ENCODE measurements at regions not wholly inside any gene's neighbourhood (a gene's known extent, or its start where the extent isn't known, plus 50 kb on each side); places are given as distances from the start of the nearest gene placed in this dataset.

GRCh38 chr3:124558991-124559845 is 171.0 kb upstream of the UMPS start:
- 33 to 44% (median 35%) methylated on average over 8 of the region's 8 CpGs for WGBS, 5 donors
- Histone ChIP-seq H3K36me3 (no peaks in the 10 kb centered on the region), H3K4me1 (peaks cover 13 to 62% (median 42%) of the 10 kb centered on the region in 4 donors), H3K27ac (peak overlapping the region in 4 of 5 donors; percentile 45 to 81 (median 72)), H3K27me3 (peaks cover 0 to under 1% (median 0%) of the 10 kb centered on the region in 3 donors), H3K4me3 (no peak overlapping the region), H3K9me3 (no peaks in the 10 kb centered on the region)
- DNase-seq: peak; percentile 84 to 94
- intact Hi-C loops (cut with DNase I; ENCODE audit: low total_unique reads): loop anchor here (10.0 kb wide), 1 partner anchor 204 kb away; no protein-coding TSS in a partner anchor
- TF ChIP-seq POLR2A (IDR thresholded peaks at IDR 0.05) (no peak), CTCF (IDR thresholded peaks at IDR 0.05) (no peak), EP300 (IDR thresholded peaks at IDR 0.05) (peak; percentile 19), POLR2AphosphoS5 (IDR thresholded peaks at IDR 0.05) (peak; percentile 57 to 80 (median 78))

GRCh38 chr3:124559846-124560574 is 170.2 kb upstream of the UMPS start:
- TF ChIP-seq POLR2A (IDR thresholded peaks at IDR 0.05): no peak
- TF ChIP-seq CTCF (IDR thresholded peaks at IDR 0.05): peak in 5 of 7 experiments; percentile 71 to 80 (median 75)
- no peak for TF ChIP-seq EP300 (IDR thresholded peaks at IDR 0.05)
- peak in 1 of 3 donors; percentile 52 for TF ChIP-seq POLR2AphosphoS5 (IDR thresholded peaks at IDR 0.05)
- Histone ChIP-seq H3K4me3 (no peak overlapping the region), H3K4me1 (peaks cover 13 to 65% (median 46%) of the 10 kb centered on the region in 4 donors), H3K27me3 (no peaks in the 10 kb centered on the region), H3K27ac (peak overlapping the region in 4 of 5 donors; percentile 45 to 81 (median 72)), H3K9me3 (no peaks in the 10 kb centered on the region), H3K36me3 (no peaks in the 10 kb centered on the region)
- DNase-seq: peak; percentile 82 to 92
- 16 to 27% (median 24%) methylated on average over 9 of the region's 9 CpGs for WGBS, 5 donors
- intact Hi-C loops (cut with DNase I; ENCODE audit: low total_unique reads): loop anchor here (10.0 kb wide), 1 partner anchor 205 kb away; no protein-coding TSS in a partner anchor

GRCh38 chr3:124560666-124561215 is 169.5 kb upstream of the UMPS start:
- no peak for TF ChIP-seq POLR2A (IDR thresholded peaks at IDR 0.05)
- no peak for TF ChIP-seq EP300 (IDR thresholded peaks at IDR 0.05)
- TF ChIP-seq POLR2AphosphoS5 (IDR thresholded peaks at IDR 0.05): no peak
- no peak for TF ChIP-seq CTCF (IDR thresholded peaks at IDR 0.05)
- H3K27me3 ChIP-seq: no peaks in the 10 kb centered on the region
- WGBS, 5 donors: 72 to 93% (median 87%) methylated on average over 2 of the region's 2 CpGs
- H3K9me3 ChIP-seq: no peaks in the 10 kb centered on the region
- peaks cover 13 to 69% (median 47%) of the 10 kb centered on the region in 4 donors for H3K4me1 ChIP-seq
- no peak overlapping the region for H3K4me3 ChIP-seq
- H3K27ac ChIP-seq: peak overlapping the region in 2 of 5 donors; percentile 81
- intact Hi-C loops (cut with DNase I; ENCODE audit: low total_unique reads): no loop called here
- no peaks in the 10 kb centered on the region for H3K36me3 ChIP-seq
- no peak for DNase-seq

DNA sequence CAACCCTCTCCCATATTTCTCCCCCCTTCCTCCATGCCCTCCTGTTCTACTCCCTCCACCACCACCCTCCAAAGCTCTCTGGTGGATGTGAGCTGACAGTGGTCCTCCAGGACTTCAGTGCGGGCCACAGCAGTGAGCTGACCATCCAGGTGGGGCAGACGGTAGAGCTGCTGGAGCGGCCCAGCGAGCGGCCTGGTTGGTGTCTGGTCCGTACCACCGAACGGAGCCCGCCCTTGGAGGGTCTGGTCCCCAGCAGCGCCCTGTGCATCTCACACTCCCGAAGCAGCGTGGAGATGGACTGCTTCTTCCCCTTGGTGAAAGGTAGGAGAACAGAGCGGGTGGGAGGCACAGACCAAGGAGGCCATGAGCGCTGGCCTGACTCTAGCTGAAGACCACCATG is 167.5 kb upstream of the UMPS start:
- Histone ChIP-seq H3K4me1 (peaks cover 3 to 66% (median 36%) of the 10 kb centered on the region in 4 donors), H3K27me3 (no peaks in the 10 kb centered on the region), H3K36me3 (no peaks in the 10 kb centered on the region), H3K4me3 (no peak overlapping the region), H3K9me3 (no peaks in the 10 kb centered on the region), H3K27ac (peak overlapping the region in 1 of 5 donors; percentile 81)
- DNase-seq: no peak
- WGBS, 5 donors: 94 to 97% (median 96%) methylated on average over 14 of the region's 14 CpGs
- intact Hi-C loops (cut with DNase I; ENCODE audit: low total_unique reads): no loop called here
- TF ChIP-seq EP300 (IDR thresholded peaks at IDR 0.05): no peak
- TF ChIP-seq POLR2AphosphoS5 (IDR thresholded peaks at IDR 0.05): no peak
- no peak for TF ChIP-seq POLR2A (IDR thresholded peaks at IDR 0.05)
- no peak for TF ChIP-seq CTCF (IDR thresholded peaks at IDR 0.05)

All from stomach (tissue), 8 donors.